HCT116 (cell line): ENCODE measurements at regions not wholly inside any gene's neighbourhood (a gene's known extent, or its start where the extent isn't known, plus 50 kb on each side); places are given as distances from the start of the nearest gene placed in this dataset.

ENCODE experiments used
- ATAC-seq: fragments of 200-7000 bp; cut with Tn5 transposase; 2 replicates; pipeline ENCODE4 v1.9.1; 2020; ENCODE audit warnings: mild to moderate bottlenecking, moderate library complexity
- BruUV-seq: library from RNA; stranded (reverse); fragments of 400-500 nt; replicated peaks from 2 replicates; lab custom pipeline; 2021; lab: Mats Ljungman, UMichigan
- CTCF ChIA-PET: fragments of 300-600 bp; sonication (Branson Sonifier 250); formaldehyde crosslinking; loops from one replicate; lab custom pipeline; 2021; ENCODE audit warnings: antibody characterized with exemption; lab: Charles Lee
- POLR2A ChIA-PET: fragments of 300-600, 350-600 bp; sonication (Branson Sonifier 250); formaldehyde crosslinking; loops from one replicate; lab custom pipeline; 2021; ENCODE audit warnings: antibody characterized with exemption; lab: Charles Lee
- RAD21 ChIA-PET, 2 experiments: fragments of 300-600 bp; sonication (Branson Sonifier 250); formaldehyde crosslinking; loops; one replicate each; lab custom pipeline; 2023; ENCODE audit warnings: low total read pairs in 2 of 2; ENCODE audit not compliant: uncharacterized antibody in 2 of 2, unreplicated experiment in 2 of 2, low non-redundant PET in 1 of 2; lab: Charles Lee
- DNase-seq: peaks from one replicate; pipeline ENCODE4 v3.0.0-alpha.2; 2010; ENCODE audit warnings: low read depth, low spot score
- H2AFZ ChIP-seq: fragments of 200-600 bp; shearing (Covaris generic), sonication (generic); 2 replicates; pipeline ENCODE4 v1.6.1; 2017; ENCODE audit warnings: low read depth, mixed run types, mixed read lengths, antibody characterized with exemption, low read length; ENCODE audit not compliant: poor library complexity, severe bottlenecking
- H3K27ac ChIP-seq: 2 replicates; pipeline ENCODE4 v1.5.1; 2012; ENCODE audit warnings: low read depth, low read length
- H3K27me3 ChIP-seq: fragments of 200-600 bp; sonication (generic); 2 replicates; pipeline ENCODE4 v1.6.1; 2016; ENCODE audit warnings: mixed run types, low read length, mixed read lengths; ENCODE audit not compliant: insufficient read depth
- H3K36me3 ChIP-seq, 2 experiments: fragments of 200-500 bp in 1 of 2; fragments of 200-600 bp in 1 of 2; sonication (Bioruptor generic) in 1 of 2; sonication (generic) in 1 of 2; 2 replicates each; pipeline versions ENCODE4 v1.5.1 to v1.6.1; 2014 to 2016; ENCODE audit warnings: low read length in 2 of 2, inconsistent platforms in 1 of 2, mixed read lengths in 1 of 2, mixed run types in 1 of 2; ENCODE audit not compliant: insufficient read depth in 2 of 2, control insufficient read depth in 1 of 2
- H3K4me1 ChIP-seq, 2 experiments: fragments of 200-600 bp in 1 of 2; sonication (generic) in 1 of 2; 2 replicates each; pipeline versions ENCODE4 v1.5.1 to v1.6.1; 2012 to 2017; ENCODE audit warnings: low read length in 2 of 2, inconsistent platforms in 1 of 2, mild to moderate bottlenecking in 1 of 2, mixed read lengths in 1 of 2, mixed run types in 1 of 2, moderate library complexity in 1 of 2; ENCODE audit not compliant: insufficient read depth in 2 of 2, control insufficient read depth in 1 of 2
- H3K4me2 ChIP-seq: fragments of 200-600 bp; sonication (generic); 2 replicates; pipeline ENCODE4 v1.6.1; 2017; ENCODE audit warnings: mixed run types, low read length, mixed read lengths
- H3K4me3 ChIP-seq, 2 experiments: fragments of 200-600 bp in 1 of 2; sonication (generic) in 1 of 2; replicated peaks in 1 of 2; 2 replicates each; pipeline ENCODE4 v1.5.1; 2011 to 2016; ENCODE audit warnings: low read length in 2 of 2, control low read depth in 1 of 2, low read depth in 1 of 2, mild to moderate bottlenecking in 1 of 2, mixed read lengths in 1 of 2, mixed run types in 1 of 2
- H3K79me2 ChIP-seq: fragments of 200-600 bp; sonication (generic); 2 replicates; pipeline ENCODE4 v1.6.1; 2017; ENCODE audit warnings: mild to moderate bottlenecking, mixed run types, low read length, moderate library complexity, mixed read lengths; ENCODE audit not compliant: insufficient read depth
- H3K9ac ChIP-seq: fragments of 200-600 bp; sonication (generic); 2 replicates; pipeline ENCODE4 v1.6.1; 2016; ENCODE audit warnings: low read length, mixed read lengths
- H3K9me2 ChIP-seq: fragments of 200-600 bp; sonication (generic), shearing (Covaris generic); 2 replicates; pipeline ENCODE4 v1.6.1; 2017; ENCODE audit warnings: mixed run types, mild to moderate bottlenecking, moderate library complexity; ENCODE audit not compliant: insufficient read depth
- H3K9me3 ChIP-seq, 2 experiments: fragments of 200-500 bp in 1 of 2; fragments of 200-600 bp in 1 of 2; sonication (Bioruptor generic) in 1 of 2; sonication (generic) in 1 of 2; 2 replicates each; pipeline ENCODE4 v1.6.1; 2014 to 2017; ENCODE audit warnings: low read length in 2 of 2, mixed read lengths in 2 of 2, inconsistent platforms in 1 of 2, low read depth in 1 of 2, mild to moderate bottlenecking in 1 of 2, mixed run types in 1 of 2, moderate library complexity in 1 of 2; ENCODE audit not compliant: control insufficient read depth in 1 of 2, insufficient read depth in 1 of 2
- H4K20me1 ChIP-seq: fragments of 200-600 bp; sonication (generic), shearing (Covaris generic); 2 replicates; pipeline ENCODE4 v1.6.1; 2017; ENCODE audit warnings: mixed run types, mild to moderate bottlenecking, moderate library complexity; ENCODE audit not compliant: insufficient read depth
- EZH2phosphoT487 ChIP-seq: fragments of 200-600 bp; IDR thresholded peaks from 2 replicates; pipeline ENCODE4 v1.6.1; 2018; ENCODE audit warnings: antibody characterized with exemption, borderline replicate concordance
- intact Hi-C: fragments of 100-400 bp; cut with micrococcal nuclease; formaldehyde crosslinking; loops from 2 replicates; pipeline ENCODE4 v1.10.0; 2022
- TF ChIP-seq, protein P1 (sequence below): IDR thresholded peaks from 2 replicates; pipeline ENCODE4 v1.6.1; 2012
- TF ChIP-seq, protein P2 (sequence below), 3 experiments: fragments of 200-600 bp in 1 of 3; sonication (generic) in 1 of 3; IDR thresholded peaks in 2 of 3; conservative IDR thresholded peaks in 1 of 3; 2 replicates each; pipeline ENCODE4 v1.5.1; 2012 to 2017; ENCODE audit warnings: low read depth in 2 of 3, low read length in 2 of 3, antibody characterized with exemption in 1 of 3, borderline replicate concordance in 1 of 3, control low read depth in 1 of 3, mild to moderate bottlenecking in 1 of 3, mixed read lengths in 1 of 3, mixed run types in 1 of 3, moderate library complexity in 1 of 3; ENCODE audit not compliant: insufficient read depth in 1 of 3
- TF ChIP-seq, protein P3 (sequence below): IDR thresholded peaks from 2 replicates; pipeline ENCODE4 v1.6.1; 2011; ENCODE audit warnings: mild to moderate bottlenecking, low read length, moderate library complexity; ENCODE audit not compliant: insufficient replicate concordance; ENCODE audit errors: extremely low read depth

DNA sequence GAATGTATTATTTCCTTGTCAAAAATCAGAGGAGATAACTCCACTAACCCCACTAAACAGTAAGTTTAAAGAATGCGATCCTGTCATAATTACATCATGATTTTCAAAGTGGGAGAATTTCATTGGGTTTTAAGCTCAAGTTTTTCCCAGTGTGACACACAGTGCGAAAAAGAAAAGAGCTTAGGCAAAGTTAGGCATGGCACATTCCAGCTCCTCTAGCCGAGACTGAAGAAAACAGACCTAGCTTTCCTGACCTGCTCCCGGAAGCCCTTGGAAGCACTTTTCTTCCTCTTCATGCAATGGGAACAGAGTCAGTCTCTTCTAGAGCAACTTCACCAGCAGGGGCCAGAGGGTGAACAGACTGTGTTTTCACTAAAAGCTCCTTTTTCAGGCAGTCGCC lies 76.6 kb upstream of the AKIP1 start:
- ChIA-PET CTCF (interaction anchor here (1.4 kb wide), 1 partner anchor 20 kb away, joined by 3 read pairs; no protein-coding TSS in a partner anchor), RAD21 (no interaction called here)
- no TSS peak for BruUV-seq
- Histone ChIP-seq H3K4me2 (no peak overlapping the region), H3K4me1 (peaks cover 6 to 13% of the 10 kb centered on the region in 2 experiments), H3K27ac (no peak overlapping the region), H3K79me2 (no peaks in the 10 kb centered on the region), H3K9ac (no peak overlapping the region), H3K27me3 (no peaks in the 10 kb centered on the region), H3K9me3 (no peaks in the 10 kb centered on the region)
- no peak for DNase-seq
- TF ChIP-seq EZH2phosphoT487, result no peak
- TF ChIP-seq, protein P1, sequence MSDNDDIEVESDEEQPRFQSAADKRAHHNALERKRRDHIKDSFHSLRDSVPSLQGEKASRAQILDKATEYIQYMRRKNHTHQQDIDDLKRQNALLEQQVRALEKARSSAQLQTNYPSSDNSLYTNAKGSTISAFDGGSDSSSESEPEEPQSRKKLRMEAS, result no peak
- TF ChIP-seq, protein P2, sequence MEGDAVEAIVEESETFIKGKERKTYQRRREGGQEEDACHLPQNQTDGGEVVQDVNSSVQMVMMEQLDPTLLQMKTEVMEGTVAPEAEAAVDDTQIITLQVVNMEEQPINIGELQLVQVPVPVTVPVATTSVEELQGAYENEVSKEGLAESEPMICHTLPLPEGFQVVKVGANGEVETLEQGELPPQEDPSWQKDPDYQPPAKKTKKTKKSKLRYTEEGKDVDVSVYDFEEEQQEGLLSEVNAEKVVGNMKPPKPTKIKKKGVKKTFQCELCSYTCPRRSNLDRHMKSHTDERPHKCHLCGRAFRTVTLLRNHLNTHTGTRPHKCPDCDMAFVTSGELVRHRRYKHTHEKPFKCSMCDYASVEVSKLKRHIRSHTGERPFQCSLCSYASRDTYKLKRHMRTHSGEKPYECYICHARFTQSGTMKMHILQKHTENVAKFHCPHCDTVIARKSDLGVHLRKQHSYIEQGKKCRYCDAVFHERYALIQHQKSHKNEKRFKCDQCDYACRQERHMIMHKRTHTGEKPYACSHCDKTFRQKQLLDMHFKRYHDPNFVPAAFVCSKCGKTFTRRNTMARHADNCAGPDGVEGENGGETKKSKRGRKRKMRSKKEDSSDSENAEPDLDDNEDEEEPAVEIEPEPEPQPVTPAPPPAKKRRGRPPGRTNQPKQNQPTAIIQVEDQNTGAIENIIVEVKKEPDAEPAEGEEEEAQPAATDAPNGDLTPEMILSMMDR (IDR thresholded peaks at IDR 0.05 in 2 of 3, conservative IDR thresholded peaks at IDR 0.05 in 1 of 3; ENCODE audit: borderline replicate concordance in 1 of 3, insufficient read depth in 1 of 3, low read depth in 2 of 3, low read length in 2 of 3), result no peak
- TF ChIP-seq, protein P3, sequence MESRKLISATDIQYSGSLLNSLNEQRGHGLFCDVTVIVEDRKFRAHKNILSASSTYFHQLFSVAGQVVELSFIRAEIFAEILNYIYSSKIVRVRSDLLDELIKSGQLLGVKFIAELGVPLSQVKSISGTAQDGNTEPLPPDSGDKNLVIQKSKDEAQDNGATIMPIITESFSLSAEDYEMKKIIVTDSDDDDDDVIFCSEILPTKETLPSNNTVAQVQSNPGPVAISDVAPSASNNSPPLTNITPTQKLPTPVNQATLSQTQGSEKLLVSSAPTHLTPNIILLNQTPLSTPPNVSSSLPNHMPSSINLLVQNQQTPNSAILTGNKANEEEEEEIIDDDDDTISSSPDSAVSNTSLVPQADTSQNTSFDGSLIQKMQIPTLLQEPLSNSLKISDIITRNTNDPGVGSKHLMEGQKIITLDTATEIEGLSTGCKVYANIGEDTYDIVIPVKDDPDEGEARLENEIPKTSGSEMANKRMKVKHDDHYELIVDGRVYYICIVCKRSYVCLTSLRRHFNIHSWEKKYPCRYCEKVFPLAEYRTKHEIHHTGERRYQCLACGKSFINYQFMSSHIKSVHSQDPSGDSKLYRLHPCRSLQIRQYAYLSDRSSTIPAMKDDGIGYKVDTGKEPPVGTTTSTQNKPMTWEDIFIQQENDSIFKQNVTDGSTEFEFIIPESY, result no peak
- TF ChIP-seq, all 23 proteins: peak for 0
- POLR2A ChIA-PET, result no interaction called here
- intact Hi-C loops, result no loop called here
- ATAC-seq, result no peak
- Histone ChIP-seq H2AFZ (no peak overlapping the region), H3K4me3 (no peak overlapping the region), H3K9me2 (no peaks in the 10 kb centered on the region), H3K36me3 (no peaks in the 10 kb centered on the region), H4K20me1 (no peaks in the 10 kb centered on the region)
